HG03097 (cell line): ENCODE measurements at regions not wholly inside any gene's neighbourhood (a gene's known extent, or its start where the extent isn't known, plus 50 kb on each side); places are given as distances from the start of the nearest gene placed in this dataset.

ENCODE experiments used
- ATAC-seq: cut with Tn5 transposase; IDR thresholded peaks from one replicate; pipeline ENCODE4 v1.9.1; 2021; ENCODE audit not compliant: unreplicated experiment, low FRiP score

- ATAC-seq: peak; percentile 88
These were observed 89.7 kb upstream of the ADRA1B start for GRCh38 chr5:159826351-159827214.

GRCh38 chr5:159827861-159828260, 88.4 kb upstream of the ADRA1B start:
- ATAC-seq: no peak

- ATAC-seq: no peak
These were observed 84.2 kb upstream of the ADRA1B start for GRCh38 chr5:159832073-159832472.

GRCh38 chr5:159833088-159833487, 83.2 kb upstream of the ADRA1B start:
- no peak for ATAC-seq

- no peak for ATAC-seq
These were observed 82.4 kb upstream of the ADRA1B start for GRCh38 chr5:159833846-159834245.

- ATAC-seq: no peak
These were observed 80.7 kb upstream of the ADRA1B start for GRCh38 chr5:159835548-159835947.

GRCh38 chr5:159836691-159837090, 79.6 kb upstream of the ADRA1B start:
- no peak for ATAC-seq

GRCh38 chr5:159837860-159838259, 78.4 kb upstream of the ADRA1B start:
- ATAC-seq: no peak

GRCh38 chr5:159838551-159839222, 77.6 kb upstream of the ADRA1B start:
- no peak for ATAC-seq

- no peak for ATAC-seq
These were observed 71.8 kb upstream of the ADRA1B start for GRCh38 chr5:159844267-159845121.

GRCh38 chr5:159849437-159850083, 66.7 kb upstream of the ADRA1B start:
- no peak for ATAC-seq

- ATAC-seq: no peak
These were observed 66.1 kb upstream of the ADRA1B start for GRCh38 chr5:159850160-159850559.

- no peak for ATAC-seq
These were observed 65.2 kb upstream of the ADRA1B start for GRCh38 chr5:159851053-159851452.

- no peak for ATAC-seq
These were observed 61.4 kb upstream of the ADRA1B start for GRCh38 chr5:159854916-159855315.

- ATAC-seq: no peak
These were observed 60.6 kb upstream of the ADRA1B start for GRCh38 chr5:159855476-159856191.

GRCh38 chr5:159858871-159859270, 57.4 kb upstream of the ADRA1B start:
- ATAC-seq: no peak

GRCh38 chr5:159861086-159861485, 55.2 kb upstream of the ADRA1B start:
- no peak for ATAC-seq

GRCh38 chr5:159864885-159865691, 51.2 kb upstream of the ADRA1B start:
- peak; percentile 67 for ATAC-seq

GRCh38 chr5:159866093-159866492, 50.2 kb upstream of the ADRA1B start:
- no peak for ATAC-seq
